Dendritic cell treated with granulocyte-macrophage colony-stimulating factor and Interleukin-4, amounts not matched to agents 40 ng/mL and 50 ng/mL, for 4 days (primary cell): ENCODE measurements at regions not wholly inside any gene's neighbourhood (a gene's known extent, or its start where the extent isn't known, plus 50 kb on each side); places are given as distances from the start of the nearest gene placed in this dataset.
"Not testable (repeated sequence)": the region's sequence is repeated elsewhere in the genome, so short reads cannot be mapped to it uniquely, and the experiment has no call there.

Experiments
- H3K27ac Mint-ChIP-seq: one replicate; pipeline ENCODE4 v1.8.0; 2022; ENCODE audit warnings: mild to moderate bottlenecking, mixed read lengths
- H3K27me3 Mint-ChIP-seq: one replicate; pipeline ENCODE4 v1.8.0; 2022; ENCODE audit warnings: mild to moderate bottlenecking, mixed read lengths
- H3K36me3 Mint-ChIP-seq: one replicate; pipeline ENCODE4 v1.8.0; 2022; ENCODE audit warnings: low read depth, mixed read lengths
- H3K4me1 Mint-ChIP-seq: one replicate; pipeline ENCODE4 v1.8.0; 2022; ENCODE audit warnings: low read depth, mixed read lengths
- H3K4me3 Mint-ChIP-seq: one replicate; pipeline ENCODE4 v1.8.0; 2022; ENCODE audit warnings: mild to moderate bottlenecking, moderate library complexity, mixed read lengths
- H3K9me3 Mint-ChIP-seq: one replicate; pipeline ENCODE4 v1.8.0; 2022; ENCODE audit warnings: mixed read lengths
- intact Hi-C: fragments of 100-400 bp; cut with micrococcal nuclease; formaldehyde crosslinking; loops from one replicate; pipeline ENCODE4 v1.15.0; 2022

DNA sequence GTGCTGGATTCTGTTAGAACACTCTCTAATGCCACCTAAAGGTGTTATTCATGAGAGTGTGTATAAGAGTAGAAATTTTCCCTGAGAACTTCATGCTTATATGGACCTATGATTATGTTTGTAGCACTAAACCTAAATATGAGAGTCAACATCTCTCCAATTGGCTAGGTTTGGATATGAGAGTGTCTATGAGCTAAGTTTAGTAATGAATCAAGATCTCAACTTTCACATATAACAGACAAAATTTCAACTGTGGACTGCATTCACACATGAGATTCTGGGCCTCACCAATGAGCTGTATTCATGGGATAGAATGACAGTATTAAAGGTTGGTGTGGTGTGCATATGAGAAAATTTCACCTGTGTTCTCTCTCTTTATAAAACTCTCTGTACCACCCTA, 242.6 kb downstream of the RPS4Y2 start:
- H3K36me3 Mint-ChIP-seq = no peaks in the 10 kb centered on the region
- H3K27me3 Mint-ChIP-seq = no peaks in the 10 kb centered on the region
- H3K4me1 Mint-ChIP-seq = no peaks in the 10 kb centered on the region
- H3K4me3 Mint-ChIP-seq = no peak overlapping the region
- intact Hi-C loops = no loop called here
- no peak overlapping the region for H3K27ac Mint-ChIP-seq
- no peaks in the 10 kb centered on the region for H3K9me3 Mint-ChIP-seq

DNA sequence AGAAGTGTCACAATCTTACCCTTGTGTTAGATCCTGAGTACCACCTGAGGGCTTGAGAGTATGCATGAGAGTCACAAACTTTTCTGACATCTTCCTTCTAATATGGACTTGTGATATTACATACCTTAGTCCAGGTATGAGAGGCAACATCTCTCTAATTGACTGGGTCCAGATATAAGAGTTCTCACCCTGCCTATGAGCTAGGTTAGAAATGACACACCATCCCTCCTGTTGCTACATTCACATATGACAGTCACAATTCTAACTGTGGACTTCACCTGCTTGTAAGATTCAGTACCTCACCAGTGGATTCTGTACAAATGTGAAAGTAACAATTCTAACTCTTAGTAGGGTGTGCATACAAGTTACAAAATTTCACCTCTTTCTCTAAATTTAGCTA, 245.2 kb downstream of the RPS4Y2 start:
- no peak overlapping the region for H3K27ac Mint-ChIP-seq
- intact Hi-C loops = no loop called here
- no peaks in the 10 kb centered on the region for H3K9me3 Mint-ChIP-seq

DNA sequence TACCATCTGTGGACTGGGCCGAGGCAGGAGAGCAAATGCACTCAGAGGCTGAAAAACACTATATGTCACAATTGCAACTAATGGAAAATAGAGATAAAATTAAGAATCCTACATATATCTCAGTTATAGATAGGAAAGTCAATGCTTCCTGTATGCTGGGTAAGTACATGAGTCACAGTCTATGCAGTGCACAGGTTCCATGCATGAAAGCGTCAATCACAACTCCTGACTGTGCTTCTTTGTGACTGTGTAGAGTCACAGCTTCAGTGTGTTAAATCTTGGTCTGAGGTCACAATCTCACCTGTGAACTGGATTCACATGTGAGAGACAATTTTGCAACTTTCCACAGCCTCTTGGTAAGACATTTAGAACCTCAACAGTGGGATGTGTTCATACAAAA, 247.2 kb downstream of the RPS4Y2 start:
- intact Hi-C loops = no loop called here
- no peaks in the 10 kb centered on the region for H3K27me3 Mint-ChIP-seq
- no peak overlapping the region for H3K4me3 Mint-ChIP-seq
- no peaks in the 10 kb centered on the region for H3K36me3 Mint-ChIP-seq
- no peak overlapping the region for H3K27ac Mint-ChIP-seq
- no peaks in the 10 kb centered on the region for H3K9me3 Mint-ChIP-seq
- H3K4me1 Mint-ChIP-seq = no peaks in the 10 kb centered on the region

More for the DNA sequence above, 245.2 kb downstream of the RPS4Y2 start:
- H3K27me3 Mint-ChIP-seq = no peaks in the 10 kb centered on the region
- H3K4me3 Mint-ChIP-seq = no peak overlapping the region
- H3K4me1 Mint-ChIP-seq = no peaks in the 10 kb centered on the region
- H3K36me3 Mint-ChIP-seq = no peaks in the 10 kb centered on the region

DNA sequence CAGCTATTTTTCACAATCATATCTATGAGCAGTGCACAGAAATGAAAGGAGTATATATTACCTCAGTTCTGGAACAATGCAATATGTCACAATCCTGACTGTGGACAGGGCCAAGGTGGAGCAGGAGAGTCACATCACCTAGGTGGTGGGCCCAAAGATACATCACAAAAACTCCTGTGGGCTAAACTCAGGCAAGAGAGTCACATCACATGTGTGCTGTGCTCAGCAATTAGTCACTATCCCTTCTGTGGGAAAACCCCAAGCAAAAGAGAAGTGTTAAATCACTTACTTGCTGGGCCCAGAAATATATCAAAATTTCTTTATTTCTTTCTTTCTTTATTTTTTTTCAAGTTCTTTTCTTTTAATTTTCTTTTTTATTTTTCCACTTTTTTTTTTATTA, 249.6 kb downstream of the RPS4Y2 start:
- H3K4me3 Mint-ChIP-seq = no peak overlapping the region
- H3K27ac Mint-ChIP-seq = no peak overlapping the region
- H3K27me3 Mint-ChIP-seq = no peaks in the 10 kb centered on the region
- H3K36me3 Mint-ChIP-seq = no peaks in the 10 kb centered on the region
- intact Hi-C loops = no loop called here
- no peaks in the 10 kb centered on the region for H3K9me3 Mint-ChIP-seq
- H3K4me1 Mint-ChIP-seq = no peaks in the 10 kb centered on the region

DNA sequence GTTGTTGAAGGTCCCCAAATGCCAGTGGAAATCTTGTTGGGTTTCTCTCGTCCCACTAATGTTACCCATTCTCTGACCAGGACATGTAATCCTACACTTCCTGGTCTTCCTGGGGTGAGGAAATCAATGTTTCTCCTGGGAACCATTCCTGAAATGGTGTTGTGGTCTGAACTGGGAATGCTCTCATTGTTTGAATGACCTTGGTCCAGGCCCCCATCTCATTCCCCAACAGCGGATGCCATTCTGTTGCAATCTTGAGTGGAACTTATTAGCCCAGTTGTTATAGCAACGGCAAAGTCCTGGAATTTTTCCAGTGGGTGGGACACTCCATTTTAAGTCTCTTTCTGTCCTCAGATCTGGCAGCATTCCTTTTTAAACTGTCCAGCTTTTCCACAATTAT, 265.9 kb downstream of the RPS4Y2 start:
- Mint-ChIP-seq H3K9me3 (no peaks in the 10 kb centered on the region), H3K27ac (no peak overlapping the region), H3K36me3 (no peaks in the 10 kb centered on the region), H3K4me1 (peaks cover 8% of the 10 kb centered on the region), H3K27me3 (peaks cover 3% of the 10 kb centered on the region), H3K4me3 (no peak overlapping the region)
- intact Hi-C loops = loop anchor here (10.0 kb wide), 1 partner anchor 73 kb away; no protein-coding TSS in a partner anchor

DNA sequence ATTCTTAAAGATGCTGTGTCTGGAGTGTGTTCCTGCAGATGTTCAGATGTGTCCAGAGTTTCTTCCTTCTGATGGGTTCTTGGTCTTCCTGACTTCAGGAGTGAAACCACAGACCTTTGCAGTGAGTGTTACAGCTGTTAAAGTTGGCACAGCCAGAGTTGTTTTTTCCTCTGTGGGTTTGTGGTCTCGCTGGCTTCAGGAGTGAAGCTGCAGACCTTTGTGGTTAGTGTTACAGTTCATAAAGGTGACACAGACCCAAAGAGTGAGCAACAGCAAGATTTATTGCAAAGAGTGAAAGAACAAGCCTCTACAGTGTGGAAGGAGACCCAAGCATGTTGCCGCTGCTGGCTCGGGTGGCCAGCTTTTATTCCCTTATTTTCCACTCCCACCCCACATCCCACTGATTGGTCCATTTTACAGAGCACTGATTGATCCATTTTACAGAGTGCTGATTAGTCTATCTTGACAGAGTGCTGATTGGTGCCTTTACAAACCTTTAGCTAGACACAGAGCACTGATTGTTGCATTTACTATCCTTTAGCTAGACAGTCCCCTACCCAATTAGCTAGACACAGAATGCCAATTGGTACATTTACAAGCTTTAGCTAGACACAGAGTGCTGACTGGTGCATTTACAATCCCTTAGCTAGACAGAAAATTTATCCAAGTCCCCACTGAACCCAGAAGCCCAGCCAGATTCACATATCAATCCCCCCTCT, 266.6 kb downstream of the RPS4Y2 start:
- H3K4me3 Mint-ChIP-seq = no peak overlapping the region
- H3K4me1 Mint-ChIP-seq = peaks cover 8% of the 10 kb centered on the region
- H3K27ac Mint-ChIP-seq = no peak overlapping the region
- no peaks in the 10 kb centered on the region for H3K9me3 Mint-ChIP-seq
- intact Hi-C loops = loop anchor here (10.0 kb wide), 1 partner anchor 72 kb away; no protein-coding TSS in a partner anchor
- H3K36me3 Mint-ChIP-seq = no peaks in the 10 kb centered on the region
- H3K27me3 Mint-ChIP-seq = peaks cover 3% of the 10 kb centered on the region

DNA sequence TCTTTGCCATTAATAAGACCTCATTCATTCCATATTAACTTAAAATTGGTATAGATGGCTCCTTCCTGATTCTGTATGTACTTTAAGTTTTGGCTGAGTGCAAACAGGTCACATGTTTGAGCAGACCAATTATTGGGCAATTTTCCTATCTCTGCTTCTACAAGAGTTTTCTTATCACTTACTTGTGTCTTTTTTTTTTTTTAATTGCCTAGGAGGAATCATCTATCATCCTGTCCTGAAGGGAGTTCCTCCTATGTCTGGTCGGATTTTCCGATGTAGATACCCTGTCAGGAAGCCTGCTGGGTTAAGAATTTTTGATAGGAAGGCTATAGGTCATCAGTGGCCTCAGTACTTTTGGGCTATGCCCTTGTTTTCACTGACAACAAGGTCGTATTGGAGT, 268.0 kb downstream of the RPS4Y2 start:
- H3K27ac Mint-ChIP-seq = peak overlapping the region; percentile 55
- peaks cover 3% of the 10 kb centered on the region for H3K27me3 Mint-ChIP-seq
- no peaks in the 10 kb centered on the region for H3K9me3 Mint-ChIP-seq
- no peak overlapping the region for H3K4me3 Mint-ChIP-seq
- intact Hi-C loops = loop anchor here (10.0 kb wide), 1 partner anchor 71 kb away; no protein-coding TSS in a partner anchor
- H3K36me3 Mint-ChIP-seq = no peaks in the 10 kb centered on the region
- H3K4me1 Mint-ChIP-seq = peaks cover 8% of the 10 kb centered on the region

DNA sequence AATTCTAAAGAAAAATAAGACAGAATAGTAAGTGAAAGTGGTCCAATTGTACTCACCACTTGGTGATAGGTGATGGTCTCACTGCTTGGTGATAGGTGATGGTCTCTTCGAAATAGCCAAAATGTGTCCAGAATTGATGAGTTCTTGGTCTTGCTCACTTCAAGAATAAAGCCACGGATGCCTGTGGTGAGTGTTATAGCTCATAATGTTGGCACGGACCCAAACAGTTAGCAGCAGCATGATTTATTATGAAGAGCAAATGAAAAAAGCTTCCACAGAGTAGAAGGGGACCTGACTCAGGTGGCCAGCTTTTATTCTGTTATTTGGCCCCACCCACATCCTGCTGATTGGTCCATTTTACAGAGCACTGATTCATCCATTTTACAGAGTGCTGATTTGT, 272.6 kb downstream of the RPS4Y2 start:
- intact Hi-C loops = loop anchor here (10.0 kb wide), 1 partner anchor 66 kb away; no protein-coding TSS in a partner anchor
- Mint-ChIP-seq H3K27ac (peak overlapping the region; percentile 20), H3K9me3 (no peaks in the 10 kb centered on the region), H3K36me3 (no peaks in the 10 kb centered on the region), H3K27me3 (peaks cover 3% of the 10 kb centered on the region), H3K4me3 (no peak overlapping the region), H3K4me1 (peaks cover 14% of the 10 kb centered on the region)

DNA sequence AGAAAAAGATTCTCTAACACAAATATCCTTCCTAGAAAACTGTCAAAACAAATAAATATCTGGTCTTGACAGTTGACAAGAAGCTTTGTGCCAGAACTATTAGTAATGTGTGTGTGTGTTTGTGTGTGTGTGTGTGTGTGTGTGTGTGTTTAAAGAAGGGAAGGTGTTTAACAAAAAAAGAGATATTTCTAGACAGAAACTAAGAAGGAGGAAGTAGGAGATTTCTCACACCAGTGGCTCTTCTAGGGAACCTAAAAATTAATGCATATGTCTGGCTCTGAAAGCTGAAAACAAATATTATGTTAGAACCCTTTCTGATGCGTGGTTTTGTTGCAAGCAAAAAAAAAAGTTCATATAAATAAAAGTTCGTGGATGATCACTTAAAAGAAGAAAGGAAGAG, 277.5 kb downstream of the RPS4Y2 start:
- Mint-ChIP-seq H3K9me3 (peaks cover 17% of the 10 kb centered on the region), H3K27me3 (no peaks in the 10 kb centered on the region), H3K36me3 (peaks cover 27% of the 10 kb centered on the region), H3K27ac (peak overlapping the region; percentile 86), H3K4me1 (peaks cover 26% of the 10 kb centered on the region), H3K4me3 (peak overlapping the region; percentile 30)
- intact Hi-C loops = loop anchor here (10.0 kb wide), 2 partner anchors 141 to 211 kb away; no protein-coding TSS in a partner anchor

DNA sequence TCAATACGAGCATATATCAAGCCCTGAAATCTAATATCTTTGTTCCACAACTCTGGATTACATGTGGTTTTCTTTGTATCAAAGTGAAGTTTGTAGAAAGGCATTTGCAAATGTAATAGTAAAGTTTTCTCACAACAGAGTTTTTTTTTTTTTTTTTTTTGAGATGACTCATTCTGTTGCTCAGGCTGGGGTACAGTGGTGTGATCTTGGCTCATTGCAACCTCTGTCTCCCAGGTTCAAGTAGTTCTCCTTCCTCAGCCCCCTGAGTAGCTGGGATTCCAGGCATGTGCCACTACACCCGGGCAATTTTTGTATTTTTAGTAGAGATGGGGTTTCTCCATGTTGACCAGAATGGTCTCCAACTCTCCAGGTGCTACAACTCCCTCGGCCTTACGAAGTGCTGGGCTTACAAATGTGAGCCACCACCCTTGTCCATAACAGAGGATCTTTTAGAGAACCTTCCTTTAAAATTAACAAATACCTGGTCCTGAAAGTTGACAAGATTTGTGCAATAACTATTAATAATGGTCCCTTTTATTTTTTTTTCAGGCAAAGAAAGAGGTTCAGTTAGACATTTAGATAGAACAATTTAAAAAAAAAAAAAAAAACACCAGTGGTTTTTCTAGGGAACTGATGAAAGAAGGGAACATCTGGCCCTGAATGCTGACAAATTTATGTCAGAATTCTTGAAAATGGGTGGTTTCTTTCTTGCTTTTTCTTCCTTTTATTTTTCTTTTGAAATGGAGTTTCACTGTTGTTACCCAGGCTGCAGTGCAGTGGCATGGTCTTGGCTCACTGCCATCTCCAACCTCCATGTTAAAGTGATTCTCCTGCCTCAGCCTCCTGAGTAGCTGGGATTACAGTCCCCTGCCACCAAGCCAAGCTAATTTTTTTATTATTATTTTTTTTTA, 278.5 kb downstream of the RPS4Y2 start:
- Mint-ChIP-seq H3K4me3 (no peak overlapping the region), H3K27me3 (no peaks in the 10 kb centered on the region), H3K36me3 (peaks cover 35% of the 10 kb centered on the region), H3K9me3 (peaks cover 28% of the 10 kb centered on the region), H3K4me1 (peaks cover 37% of the 10 kb centered on the region), H3K27ac (peak overlapping the region; percentile 86)
- intact Hi-C loops = loop anchor here (10.0 kb wide), 2 partner anchors 140 to 210 kb away; no protein-coding TSS in a partner anchor

DNA sequence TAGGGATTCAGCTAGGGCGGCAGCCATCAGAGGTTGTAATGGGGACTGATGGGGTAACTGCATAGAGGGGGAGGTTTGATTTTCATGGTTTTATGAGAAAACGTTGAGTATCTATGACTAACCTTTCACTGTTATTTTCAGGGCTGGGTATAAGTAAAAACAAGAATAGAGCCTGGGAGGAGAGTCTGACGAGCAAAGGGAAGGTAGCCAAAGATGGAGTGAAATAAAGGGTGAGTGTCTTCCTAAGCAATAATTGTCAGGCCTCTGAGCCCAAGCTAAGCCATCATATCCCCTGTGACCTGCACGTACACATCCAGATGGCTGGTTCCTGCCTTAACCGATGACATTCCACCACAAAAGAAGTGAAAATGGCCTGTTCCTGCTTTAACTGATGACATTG, 281.5 kb downstream of the RPS4Y2 start:
- peaks cover 49% of the 10 kb centered on the region for H3K9me3 Mint-ChIP-seq
- intact Hi-C loops = loop anchor here (10.0 kb wide), 2 partner anchors 137 to 207 kb away; no protein-coding TSS in a partner anchor
- H3K4me3 Mint-ChIP-seq, H3K27me3 Mint-ChIP-seq: not testable (repeated sequence)
- H3K4me1 Mint-ChIP-seq = peaks cover 62% of the 10 kb centered on the region
- peaks cover 57% of the 10 kb centered on the region for H3K36me3 Mint-ChIP-seq
- H3K27ac Mint-ChIP-seq = peak overlapping the region; percentile 86

DNA sequence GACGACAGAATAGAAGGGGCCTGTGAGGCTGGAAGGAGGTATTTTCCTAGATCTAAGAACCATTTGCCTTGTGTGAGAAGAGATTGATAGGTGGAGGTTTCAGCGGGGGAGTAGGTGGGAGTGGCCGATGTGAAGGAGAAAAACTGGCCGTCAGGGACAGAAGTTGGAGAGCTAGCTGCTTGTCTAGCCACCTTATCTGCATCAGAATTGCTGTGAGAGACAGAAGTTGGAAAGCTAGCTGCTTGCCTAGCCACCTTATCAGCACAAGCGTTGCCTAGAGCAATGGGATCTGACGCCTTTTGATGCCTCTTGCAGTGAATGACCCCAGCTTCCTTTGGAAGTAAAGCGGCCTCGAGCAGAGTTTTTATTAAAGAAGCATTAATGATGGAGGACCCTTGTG, 283.9 kb downstream of the RPS4Y2 start:
- intact Hi-C loops = loop anchor here (10.0 kb wide), 2 partner anchors 135 to 205 kb away; no protein-coding TSS in a partner anchor
- Mint-ChIP-seq H3K36me3 (peaks cover 62% of the 10 kb centered on the region), H3K4me3 (no peak overlapping the region), H3K9me3 (peaks cover 68% of the 10 kb centered on the region), H3K4me1 (peaks cover 75% of the 10 kb centered on the region), H3K27ac (peak overlapping the region; percentile 86), H3K27me3 (no peaks in the 10 kb centered on the region)

DNA sequence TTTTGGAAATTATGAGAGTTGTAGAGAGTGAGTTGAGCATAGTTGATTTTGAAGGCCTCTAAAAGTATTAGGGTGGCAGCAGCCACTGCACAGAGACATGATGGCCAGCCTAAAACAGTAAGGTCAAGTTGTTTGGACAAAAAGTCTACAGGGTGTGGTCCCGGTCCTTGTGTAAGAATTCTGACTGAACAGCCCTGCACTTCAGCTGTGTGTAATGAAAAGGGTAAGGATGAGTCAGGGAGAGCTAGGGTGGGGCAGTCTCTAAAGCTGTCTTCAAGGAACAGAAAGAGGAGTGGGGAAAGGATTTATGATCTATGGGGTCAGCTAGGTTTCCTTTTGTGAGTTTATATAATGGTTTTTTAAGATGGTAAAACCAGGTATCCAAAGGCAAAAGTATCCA, 284.8 kb downstream of the RPS4Y2 start:
- peak overlapping the region; percentile 55 for H3K4me3 Mint-ChIP-seq
- H3K36me3 Mint-ChIP-seq = peaks cover 60% of the 10 kb centered on the region
- intact Hi-C loops, H3K27me3 Mint-ChIP-seq: not testable (repeated sequence)
- H3K4me1 Mint-ChIP-seq = peaks cover 74% of the 10 kb centered on the region
- peak overlapping the region; percentile 86 for H3K27ac Mint-ChIP-seq
- peaks cover 68% of the 10 kb centered on the region for H3K9me3 Mint-ChIP-seq

DNA sequence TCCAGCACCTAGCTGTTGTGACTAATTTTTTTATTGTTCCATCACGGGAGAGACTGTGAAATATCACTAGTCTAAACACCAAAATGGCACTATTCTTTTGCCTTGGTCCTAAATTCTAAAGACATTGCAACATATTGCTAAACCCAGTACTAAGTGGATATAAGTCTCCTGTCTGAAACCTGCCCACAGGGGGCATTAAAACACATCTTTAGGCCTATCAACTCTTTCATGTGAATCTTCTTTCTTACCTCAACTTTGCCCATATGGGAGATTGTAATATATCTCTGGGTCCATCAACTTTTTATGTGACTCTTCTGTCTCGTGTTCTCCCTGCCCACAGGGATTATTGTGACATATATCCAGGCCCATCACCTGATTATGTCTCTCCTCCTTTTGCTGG, 317.2 kb downstream of the RPS4Y2 start:
- Mint-ChIP-seq H3K9me3 (no peaks in the 10 kb centered on the region), H3K4me3 (no peak overlapping the region), H3K36me3 (no peaks in the 10 kb centered on the region), H3K27me3 (no peaks in the 10 kb centered on the region), H3K27ac (peak overlapping the region; percentile 74), H3K4me1 (peaks cover 24% of the 10 kb centered on the region)
- intact Hi-C loops = no loop called here
